HL-60 (cell line): ENCODE measurements at regions not wholly inside any gene's neighbourhood (a gene's known extent, or its start where the extent isn't known, plus 50 kb on each side); places are given as distances from the start of the nearest gene placed in this dataset.

ENCODE experiments used
- CTCF ChIP-seq: IDR thresholded peaks from one replicate; pipeline ENCODE4 v1.5.1; 2011; ENCODE audit warnings: low read length, control low read depth, inconsistent platforms; ENCODE audit not compliant: insufficient read depth
- GABPA ChIP-seq: IDR thresholded peaks from 2 replicates; pipeline ENCODE4 v1.6.1; 2012; ENCODE audit warnings: low read depth

- no peak for TF ChIP-seq CTCF
- TF ChIP-seq GABPA: no peak
These were observed 362.6 kb downstream of the EPM2A start for GRCh38 chr6:145372671-145373151.
